Activated CD8-positive, alpha-beta memory T cell treated with anti-CD3 and anti-CD28 coated beads, Interleukin-2, amount 10 ng/mL, durations not matched to agents 7 days and 5 days (primary cell): ENCODE measurements at regions not wholly inside any gene's neighbourhood (a gene's known extent, or its start where the extent isn't known, plus 50 kb on each side); places are given as distances from the start of the nearest gene placed in this dataset.

ENCODE experiments used
- ATAC-seq: fragments of 150-1000 bp; cut with Tn5 transposase; one replicate; pipeline ENCODE4 v1.10.0; 2021; ENCODE audit warnings: moderate library complexity
- CTCF ChIA-PET: fragments of 350-600 bp; sonication (Branson Sonifier 250); formaldehyde crosslinking; loops from one replicate; lab custom pipeline; 2021; ENCODE audit warnings: antibody characterized with exemption; lab: Charles Lee
- DNase-seq: peaks from one replicate; pipeline ENCODE4 v3.0.0-alpha.2; 2020
- H3K27ac Mint-ChIP-seq: one replicate; pipeline ENCODE4 v1.8.0; 2021; ENCODE audit warnings: mild to moderate bottlenecking, mixed read lengths
- H3K27me3 Mint-ChIP-seq: one replicate; pipeline ENCODE4 v1.8.0; 2021; ENCODE audit warnings: mixed read lengths
- H3K36me3 Mint-ChIP-seq: one replicate; pipeline ENCODE4 v1.8.0; 2021; ENCODE audit warnings: mild to moderate bottlenecking, mixed read lengths
- H3K4me1 Mint-ChIP-seq: one replicate; pipeline ENCODE4 v1.8.0; 2021; ENCODE audit warnings: mixed read lengths
- H3K4me3 Mint-ChIP-seq: one replicate; pipeline ENCODE4 v1.8.0; 2021; ENCODE audit warnings: mild to moderate bottlenecking, moderate library complexity, mixed read lengths
- H3K9me3 Mint-ChIP-seq: one replicate; pipeline ENCODE4 v1.8.0; 2022; ENCODE audit warnings: low read depth, mixed read lengths

- Mint-ChIP-seq H3K36me3 (no peaks in the 10 kb centered on the region), H3K4me3 (no peak overlapping the region), H3K27ac (no peak overlapping the region), H3K4me1 (peaks cover 4% of the 10 kb centered on the region), H3K9me3 (no peaks in the 10 kb centered on the region), H3K27me3 (no peaks in the 10 kb centered on the region)
- CTCF ChIA-PET, result interaction anchor here (0.7 to 2.1 kb wide), 6 partner anchors 23 to 484 kb away, joined by 3 to 7 read pairs (median 3); no protein-coding TSS in a partner anchor
- peak; percentile 58 for ATAC-seq
- peak; percentile 52 for DNase-seq
Measured at GRCh38 chr15:56821721-56822425, 88.6 kb upstream of the ZNF280D start.

- peaks cover 4% of the 10 kb centered on the region for H3K4me1 Mint-ChIP-seq
- no peaks in the 10 kb centered on the region for H3K9me3 Mint-ChIP-seq
- no peak overlapping the region for H3K4me3 Mint-ChIP-seq
- CTCF ChIA-PET, result no interaction called here
- no peaks in the 10 kb centered on the region for H3K36me3 Mint-ChIP-seq
- DNase-seq (no peak), ATAC-seq (no peak)
- H3K27ac Mint-ChIP-seq, result no peak overlapping the region
- no peaks in the 10 kb centered on the region for H3K27me3 Mint-ChIP-seq
Measured at GRCh38 chr15:56820333-56820732, 87.0 kb upstream of the ZNF280D start.

- Mint-ChIP-seq H3K27me3 (no peaks in the 10 kb centered on the region), H3K36me3 (no peaks in the 10 kb centered on the region), H3K4me3 (no peak overlapping the region), H3K27ac (no peak overlapping the region), H3K9me3 (no peaks in the 10 kb centered on the region), H3K4me1 (peaks cover 8% of the 10 kb centered on the region)
- DNase-seq (no peak), ATAC-seq (no peak)
- CTCF ChIA-PET, result interaction anchor here (1.2 kb wide), 1 partner anchor 31 kb away, joined by 3 read pairs; no protein-coding TSS in a partner anchor
Measured at GRCh38 chr15:56817321-56818080, 84.2 kb upstream of the ZNF280D start.

GRCh38 chr15:56816781-56817180 is 83.5 kb upstream of the ZNF280D start:
- H3K27me3 Mint-ChIP-seq, result no peaks in the 10 kb centered on the region

GRCh38 chr15:56815247-56815646 is 81.9 kb upstream of the ZNF280D start:
- ATAC-seq (no peak), DNase-seq (peak; percentile 42)
- CTCF ChIA-PET, result no interaction called here
- Mint-ChIP-seq H3K9me3 (no peaks in the 10 kb centered on the region), H3K4me3 (no peak overlapping the region), H3K36me3 (no peaks in the 10 kb centered on the region), H3K27me3 (no peaks in the 10 kb centered on the region), H3K4me1 (peaks cover 6% of the 10 kb centered on the region), H3K27ac (no peak overlapping the region)

More at GRCh38 chr15:56816781-56817180, 83.5 kb upstream of the ZNF280D start:
- H3K9me3 Mint-ChIP-seq, result no peaks in the 10 kb centered on the region
- DNase-seq (no peak), ATAC-seq (no peak)
- H3K4me3 Mint-ChIP-seq, result no peak overlapping the region
- CTCF ChIA-PET, result interaction anchor here (1.2 kb wide), 1 partner anchor 30 kb away, joined by 3 read pairs; no protein-coding TSS in a partner anchor
- peaks cover 8% of the 10 kb centered on the region for H3K4me1 Mint-ChIP-seq
- no peaks in the 10 kb centered on the region for H3K36me3 Mint-ChIP-seq
- H3K27ac Mint-ChIP-seq, result no peak overlapping the region

GRCh38 chr15:56814429-56814828 is 81.1 kb upstream of the ZNF280D start:
- Mint-ChIP-seq H3K36me3 (no peaks in the 10 kb centered on the region), H3K27ac (no peak overlapping the region), H3K4me1 (peaks cover 4% of the 10 kb centered on the region), H3K9me3 (no peaks in the 10 kb centered on the region), H3K27me3 (no peaks in the 10 kb centered on the region), H3K4me3 (no peak overlapping the region)
- CTCF ChIA-PET, result no interaction called here
- no peak for DNase-seq
- no peak for ATAC-seq

- Mint-ChIP-seq H3K4me3 (no peak overlapping the region), H3K36me3 (peaks cover 3% of the 10 kb centered on the region), H3K4me1 (peaks cover 4% of the 10 kb centered on the region), H3K9me3 (peaks cover 2% of the 10 kb centered on the region), H3K27me3 (no peaks in the 10 kb centered on the region), H3K27ac (no peak overlapping the region)
- no peak for DNase-seq
- no peak for ATAC-seq
- CTCF ChIA-PET, result no interaction called here
Measured at GRCh38 chr15:56813995-56814394, 80.7 kb upstream of the ZNF280D start.

- no peak for DNase-seq
- Mint-ChIP-seq H3K4me1 (peaks cover 4% of the 10 kb centered on the region), H3K36me3 (peaks cover 11% of the 10 kb centered on the region), H3K27ac (no peak overlapping the region), H3K4me3 (no peak overlapping the region), H3K27me3 (no peaks in the 10 kb centered on the region), H3K9me3 (peaks cover 8% of the 10 kb centered on the region)
- CTCF ChIA-PET, result no interaction called here
- ATAC-seq, result no peak
Measured at GRCh38 chr15:56812961-56813360, 79.7 kb upstream of the ZNF280D start.

GRCh38 chr15:56812221-56812620 is 78.9 kb upstream of the ZNF280D start:
- no peaks in the 10 kb centered on the region for H3K27me3 Mint-ChIP-seq
- CTCF ChIA-PET, result no interaction called here
- DNase-seq (no peak), ATAC-seq (no peak)
- peaks cover 10% of the 10 kb centered on the region for H3K9me3 Mint-ChIP-seq
- no peak overlapping the region for H3K4me3 Mint-ChIP-seq
- H3K4me1 Mint-ChIP-seq, result peaks cover 4% of the 10 kb centered on the region
- no peak overlapping the region for H3K27ac Mint-ChIP-seq
- H3K36me3 Mint-ChIP-seq, result peaks cover 14% of the 10 kb centered on the region

GRCh38 chr15:56811586-56811985 is 78.3 kb upstream of the ZNF280D start:
- Mint-ChIP-seq H3K27ac (no peak overlapping the region), H3K4me1 (peaks cover 4% of the 10 kb centered on the region), H3K4me3 (no peak overlapping the region), H3K9me3 (peaks cover 10% of the 10 kb centered on the region), H3K27me3 (no peaks in the 10 kb centered on the region), H3K36me3 (peaks cover 16% of the 10 kb centered on the region)
- ATAC-seq, result no peak
- CTCF ChIA-PET, result no interaction called here
- no peak for DNase-seq

GRCh38 chr15:56808160-56808559 is 74.9 kb upstream of the ZNF280D start:
- H3K9me3 Mint-ChIP-seq, result peaks cover 10% of the 10 kb centered on the region
- H3K36me3 Mint-ChIP-seq, result peaks cover 16% of the 10 kb centered on the region
- H3K4me1 Mint-ChIP-seq, result peaks cover 8% of the 10 kb centered on the region
- ATAC-seq, result no peak
- DNase-seq, result no peak
- no peak overlapping the region for H3K4me3 Mint-ChIP-seq
- H3K27me3 Mint-ChIP-seq, result peaks cover 6% of the 10 kb centered on the region
- CTCF ChIA-PET, result no interaction called here
- H3K27ac Mint-ChIP-seq, result no peak overlapping the region

GRCh38 chr15:56806148-56806536 is 72.8 kb upstream of the ZNF280D start:
- Mint-ChIP-seq H3K36me3 (peaks cover 16% of the 10 kb centered on the region), H3K4me1 (peaks cover 8% of the 10 kb centered on the region), H3K4me3 (peak overlapping the region; percentile 25), H3K9me3 (peaks cover 10% of the 10 kb centered on the region), H3K27me3 (peaks cover 12% of the 10 kb centered on the region), H3K27ac (no peak overlapping the region)
- ATAC-seq, result no peak
- no peak for DNase-seq
- CTCF ChIA-PET, result no interaction called here

- Mint-ChIP-seq H3K27ac (no peak overlapping the region), H3K27me3 (peaks cover 12% of the 10 kb centered on the region), H3K4me3 (no peak overlapping the region), H3K9me3 (peaks cover 10% of the 10 kb centered on the region), H3K4me1 (peaks cover 8% of the 10 kb centered on the region), H3K36me3 (peaks cover 16% of the 10 kb centered on the region)
- peak; percentile 50 for DNase-seq
- ATAC-seq, result peak; percentile 85
- CTCF ChIA-PET, result no interaction called here
Measured at GRCh38 chr15:56805466-56806147, 72.3 kb upstream of the ZNF280D start.
